WERI-Rb-1 (cell line): ENCODE measurements at regions not wholly inside any gene's neighbourhood (a gene's known extent, or its start where the extent isn't known, plus 50 kb on each side); places are given as distances from the start of the nearest gene placed in this dataset.

Experiments used
- DNase-seq: peaks from one replicate; pipeline ENCODE4 v3.0.0-alpha.2; 2020
- H3K27ac ChIP-seq: fragments of 250-450 bp; sonication (Bioruptor Pico); 2 replicates; pipeline ENCODE4 v1.5.1; 2020; ENCODE audit warnings: mild to moderate bottlenecking, moderate library complexity
- H3K27me3 ChIP-seq: fragments of 250-450 bp; sonication (Bioruptor Pico); 2 replicates; pipeline ENCODE4 v1.5.1; 2021; ENCODE audit warnings: mild to moderate bottlenecking, low read depth, moderate library complexity; ENCODE audit not compliant: insufficient read depth, severe bottlenecking
- H3K36me3 ChIP-seq: fragments of 250-450 bp; sonication (Bioruptor Pico); 2 replicates; pipeline ENCODE4 v1.5.1; 2020; ENCODE audit warnings: mild to moderate bottlenecking, moderate library complexity
- H3K4me3 ChIP-seq: 2 replicates; pipeline ENCODE4 v1.5.1; 2011; ENCODE audit warnings: low read depth, mild to moderate bottlenecking, control low read depth, low read length
- H3K9me3 ChIP-seq: fragments of 250-450 bp; sonication (Bioruptor Pico); 2 replicates; pipeline ENCODE4 v1.5.1; 2021; ENCODE audit warnings: mild to moderate bottlenecking, moderate library complexity; ENCODE audit not compliant: severe bottlenecking
- TF ChIP-seq, protein P1 (sequence below): IDR thresholded peaks from 2 replicates; pipeline ENCODE4 v1.5.1; 2011; ENCODE audit warnings: low read depth, mild to moderate bottlenecking, control low read depth, inconsistent platforms, low read length

DNA sequence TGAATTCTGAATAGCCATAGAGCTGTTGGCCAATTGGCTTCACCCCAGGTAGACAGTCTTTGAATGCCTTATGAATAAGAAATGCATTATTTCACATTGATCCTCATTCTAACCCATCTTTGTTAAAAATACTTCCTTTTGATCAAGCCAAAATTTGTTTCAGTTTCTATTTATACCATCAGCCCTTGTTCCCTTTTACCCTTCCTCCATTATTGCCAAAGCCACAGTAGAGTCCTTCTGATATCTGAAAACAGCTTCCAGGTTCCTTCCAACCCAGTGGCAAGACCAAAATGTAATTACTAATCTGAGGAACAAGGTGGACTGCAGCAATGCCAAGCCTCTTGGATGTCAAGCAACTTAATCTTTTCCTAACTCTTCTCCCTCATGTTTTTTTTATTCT is 458.8 kb downstream of the BUD13 start:
- Histone ChIP-seq H3K27me3 (no peaks in the 10 kb centered on the region), H3K9me3 (no peaks in the 10 kb centered on the region), H3K4me3 (no peak overlapping the region), H3K27ac (no peak overlapping the region), H3K36me3 (no peaks in the 10 kb centered on the region)
- DNase-seq, result no peak
- TF ChIP-seq, protein P1, sequence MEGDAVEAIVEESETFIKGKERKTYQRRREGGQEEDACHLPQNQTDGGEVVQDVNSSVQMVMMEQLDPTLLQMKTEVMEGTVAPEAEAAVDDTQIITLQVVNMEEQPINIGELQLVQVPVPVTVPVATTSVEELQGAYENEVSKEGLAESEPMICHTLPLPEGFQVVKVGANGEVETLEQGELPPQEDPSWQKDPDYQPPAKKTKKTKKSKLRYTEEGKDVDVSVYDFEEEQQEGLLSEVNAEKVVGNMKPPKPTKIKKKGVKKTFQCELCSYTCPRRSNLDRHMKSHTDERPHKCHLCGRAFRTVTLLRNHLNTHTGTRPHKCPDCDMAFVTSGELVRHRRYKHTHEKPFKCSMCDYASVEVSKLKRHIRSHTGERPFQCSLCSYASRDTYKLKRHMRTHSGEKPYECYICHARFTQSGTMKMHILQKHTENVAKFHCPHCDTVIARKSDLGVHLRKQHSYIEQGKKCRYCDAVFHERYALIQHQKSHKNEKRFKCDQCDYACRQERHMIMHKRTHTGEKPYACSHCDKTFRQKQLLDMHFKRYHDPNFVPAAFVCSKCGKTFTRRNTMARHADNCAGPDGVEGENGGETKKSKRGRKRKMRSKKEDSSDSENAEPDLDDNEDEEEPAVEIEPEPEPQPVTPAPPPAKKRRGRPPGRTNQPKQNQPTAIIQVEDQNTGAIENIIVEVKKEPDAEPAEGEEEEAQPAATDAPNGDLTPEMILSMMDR, result no peak

- H3K27ac ChIP-seq, result no peak overlapping the region; the same call in 1 of the 2 replicates
- TF ChIP-seq, protein P1, result no peak
Observed at GRCh38 chr11:116312570-116313391, 460.0 kb downstream of the BUD13 start.

DNA sequence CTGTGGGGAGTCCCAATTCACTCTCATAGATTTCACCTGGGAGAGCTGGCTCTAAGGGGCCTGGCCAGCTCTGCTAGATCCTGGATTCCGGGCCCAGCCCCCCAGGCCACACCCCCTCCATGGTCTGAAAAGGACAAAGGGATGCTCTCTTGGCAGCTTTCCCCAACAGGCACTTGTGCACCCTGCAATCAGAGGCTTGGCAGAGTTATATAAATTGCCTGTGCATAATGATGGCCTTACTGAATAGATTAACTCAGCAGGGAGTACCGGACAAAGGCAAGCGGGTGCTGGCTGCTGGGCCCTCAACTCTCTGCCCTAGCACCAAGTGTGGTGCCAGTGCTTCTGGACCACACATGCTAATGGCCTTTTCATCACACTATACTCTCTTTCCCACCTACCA is 461.6 kb downstream of the BUD13 start:
- Histone ChIP-seq H3K9me3 (no peaks in the 10 kb centered on the region), H3K27ac (no peak overlapping the region), H3K27me3 (no peaks in the 10 kb centered on the region), H3K36me3 (no peaks in the 10 kb centered on the region), H3K4me3 (no peak overlapping the region)
- TF ChIP-seq, protein P1, result no peak
- DNase-seq, result no peak

More at GRCh38 chr11:116312570-116313391, 460.0 kb downstream of the BUD13 start:
- Histone ChIP-seq H3K4me3 (peak overlapping the region; percentile 6; the same call in 1 of the 2 replicates), H3K36me3 (no peaks in the 10 kb centered on the region), H3K9me3 (no peaks in the 10 kb centered on the region), H3K27me3 (no peaks in the 10 kb centered on the region)
- peak; percentile 58 for DNase-seq

DNA sequence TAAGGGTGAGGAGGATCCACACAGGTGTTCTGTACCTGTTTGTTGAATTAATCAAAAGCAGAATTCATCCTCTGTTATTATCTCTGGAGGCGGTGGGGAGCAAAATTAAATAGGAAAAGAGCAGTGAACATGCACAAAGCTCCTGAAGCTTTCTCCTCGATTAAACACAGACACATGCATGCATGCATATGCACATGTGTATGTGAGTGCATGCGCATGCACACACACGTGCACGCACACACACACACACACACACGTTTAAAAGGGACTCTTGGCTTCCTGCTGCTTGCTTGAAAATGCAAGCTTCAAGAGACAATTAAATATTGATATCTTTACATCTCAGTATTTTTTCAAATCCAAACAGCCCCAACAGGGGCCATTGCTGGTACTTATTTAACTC is 462.1 kb downstream of the BUD13 start:
- DNase-seq, result no peak
- no peaks in the 10 kb centered on the region for H3K9me3 ChIP-seq
- no peaks in the 10 kb centered on the region for H3K36me3 ChIP-seq
- no peaks in the 10 kb centered on the region for H3K27me3 ChIP-seq
- TF ChIP-seq, protein P1, result no peak
- no peak overlapping the region for H3K27ac ChIP-seq
- no peak overlapping the region for H3K4me3 ChIP-seq

DNA sequence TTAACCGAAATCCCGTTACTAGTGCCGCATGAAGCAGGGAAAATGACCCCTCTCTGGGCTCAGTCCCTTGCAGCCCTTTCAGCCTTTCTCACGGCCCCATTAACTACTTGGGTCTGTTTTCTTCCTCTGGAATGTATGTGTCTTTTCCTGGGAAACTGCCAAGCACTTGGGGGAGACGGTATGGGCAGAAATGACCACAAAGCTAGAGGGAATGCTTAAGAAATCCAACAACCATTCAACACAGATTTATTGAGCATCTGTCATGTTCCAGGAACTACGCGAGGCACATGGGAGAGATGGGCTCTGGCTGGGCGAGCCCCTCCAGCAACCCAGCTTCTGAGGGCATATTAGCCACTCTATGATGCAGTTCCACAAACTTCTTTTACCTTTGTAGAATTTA is 462.6 kb downstream of the BUD13 start:
- H3K36me3 ChIP-seq, result no peaks in the 10 kb centered on the region
- no peak for DNase-seq
- no peaks in the 10 kb centered on the region for H3K27me3 ChIP-seq

More for the DNA sequence above, 462.6 kb downstream of the BUD13 start:
- Histone ChIP-seq H3K4me3 (no peak overlapping the region), H3K27ac (no peak overlapping the region), H3K9me3 (no peaks in the 10 kb centered on the region)
- TF ChIP-seq, protein P1, result no peak
